ENCODE measurements at regions not wholly inside any gene's neighbourhood (a gene's known extent, or its start where the extent isn't known, plus 50 kb on each side); places are given as distances from the start of the nearest gene placed in this dataset.

GRCh38 chr16:55426865-55427484, 52.0 kb upstream of the MMP2 start:
- TF ChIP-seq POLR2AphosphoS5 (IDR thresholded peaks at IDR 0.05) = no peak
- TF ChIP-seq CTCF (IDR thresholded peaks at IDR 0.05) = no peak
